ENCODE measurements at regions not wholly inside any gene's neighbourhood (a gene's known extent, or its start where the extent isn't known, plus 50 kb on each side); places are given as distances from the start of the nearest gene placed in this dataset.

GRCh38 chr4:60129740-60130139 lies 1070.4 kb upstream of the ADGRL3 start:
- Histone ChIP-seq H2AK5ac (ENCODE audit: insufficient read length, low read length) (no peak overlapping the region), H3K27me3 (ENCODE audit: insufficient read depth, low read length) (no peaks in the 10 kb centered on the region), H2BK20ac (ENCODE audit: low read depth, low read length, poor library complexity, severe bottlenecking) (no peak overlapping the region), H3K4me2 (ENCODE audit: insufficient read depth, insufficient read length, low read length) (no peak overlapping the region), H2BK12ac (ENCODE audit: insufficient read length, low read depth, low read length) (no peak overlapping the region), H3K14ac (ENCODE audit: insufficient read depth, low read length) (no peak overlapping the region), H3K23me2 (ENCODE audit: insufficient read length, low read depth, low read length, poor library complexity, severe bottlenecking) (no peaks in the 10 kb centered on the region), H4K8ac (replicated peaks; ENCODE audit: insufficient read length, low read depth, low read length) (no peak overlapping the region), H4K91ac (ENCODE audit: insufficient read length, low read depth, low read length) (no peak overlapping the region), H2BK120ac (ENCODE audit: low read depth, low read length, poor library complexity, severe bottlenecking) (no peak overlapping the region), H3K27ac (ENCODE audit: insufficient read length, low read depth, low read length) (no peak overlapping the region), H4K5ac (ENCODE audit: insufficient read length, low read depth, low read length) (no peak overlapping the region), H3K79me2 (ENCODE audit: insufficient read depth, low read length) (no peaks in the 10 kb centered on the region), H3K9me3 (ENCODE audit: control insufficient read depth, low read depth, low read length) (no peaks in the 10 kb centered on the region), H3K79me1 (ENCODE audit: insufficient read depth, low read depth, low read length, poor library complexity, severe bottlenecking) (no peaks in the 10 kb centered on the region), H3K23ac (ENCODE audit: insufficient read length, low read depth, low read length) (no peak overlapping the region), H2AFZ (ENCODE audit: low read length) (no peak overlapping the region), H2BK15ac (ENCODE audit: low read depth, low read length) (no peak overlapping the region), H3K4ac (ENCODE audit: low read depth, low read length) (no peak overlapping the region), H3K9ac (ENCODE audit: extremely low read depth, insufficient read length, low read length) (no peak overlapping the region), H3K4me1 (ENCODE audit: insufficient read depth, low read length) (no peaks in the 10 kb centered on the region), H4K20me1 (ENCODE audit: control insufficient read depth, insufficient read depth, insufficient read length) (no peaks in the 10 kb centered on the region), H3K56ac (ENCODE audit: insufficient read length, low read depth, low read length) (no peak overlapping the region), H2BK5ac (ENCODE audit: insufficient read length, low read length) (no peak overlapping the region), H3K18ac (ENCODE audit: insufficient read length, low read depth, low read length) (no peak overlapping the region), H3T11ph (ENCODE audit: low read length) (no peak overlapping the region)
- Mint-ChIP-seq H3K27me3 (ENCODE audit: low read depth) (no peaks in the 10 kb centered on the region), H3K4me3 (no peak overlapping the region), H3K9me3 (no peaks in the 10 kb centered on the region), H3K36me3 (ENCODE audit: insufficient read depth in 1 of 3, low read depth in 3 of 3) (no peaks in the 10 kb centered on the region), H3K27ac (no peak overlapping the region), H3K4me1 (no peaks in the 10 kb centered on the region)
- WGBS (ENCODE audit: extremely low coverage, insufficient read length, low lambda C conversion rate), result no CpG with 5 or more reads among the region's 1 CpG
- no peak for DNase-seq
- TF ChIP-seq, protein P1, sequence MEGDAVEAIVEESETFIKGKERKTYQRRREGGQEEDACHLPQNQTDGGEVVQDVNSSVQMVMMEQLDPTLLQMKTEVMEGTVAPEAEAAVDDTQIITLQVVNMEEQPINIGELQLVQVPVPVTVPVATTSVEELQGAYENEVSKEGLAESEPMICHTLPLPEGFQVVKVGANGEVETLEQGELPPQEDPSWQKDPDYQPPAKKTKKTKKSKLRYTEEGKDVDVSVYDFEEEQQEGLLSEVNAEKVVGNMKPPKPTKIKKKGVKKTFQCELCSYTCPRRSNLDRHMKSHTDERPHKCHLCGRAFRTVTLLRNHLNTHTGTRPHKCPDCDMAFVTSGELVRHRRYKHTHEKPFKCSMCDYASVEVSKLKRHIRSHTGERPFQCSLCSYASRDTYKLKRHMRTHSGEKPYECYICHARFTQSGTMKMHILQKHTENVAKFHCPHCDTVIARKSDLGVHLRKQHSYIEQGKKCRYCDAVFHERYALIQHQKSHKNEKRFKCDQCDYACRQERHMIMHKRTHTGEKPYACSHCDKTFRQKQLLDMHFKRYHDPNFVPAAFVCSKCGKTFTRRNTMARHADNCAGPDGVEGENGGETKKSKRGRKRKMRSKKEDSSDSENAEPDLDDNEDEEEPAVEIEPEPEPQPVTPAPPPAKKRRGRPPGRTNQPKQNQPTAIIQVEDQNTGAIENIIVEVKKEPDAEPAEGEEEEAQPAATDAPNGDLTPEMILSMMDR (conservative IDR thresholded peaks at IDR 0.05), result no peak

All from H9 (cell line).